K562 (cell line): ENCODE measurements at regions not wholly inside any gene's neighbourhood (a gene's known extent, or its start where the extent isn't known, plus 50 kb on each side); places are given as distances from the start of the nearest gene placed in this dataset.

Experiments used
- ATAC-seq: fragments of 200-7000 bp; cut with Tn5 transposase; 3 replicates; pipeline ENCODE4 v1.9.1; 2020; ENCODE audit warnings: moderate library complexity
- BruUV-seq: library from RNA; stranded (reverse); fragments of 400-500 nt; replicated peaks from 2 replicates; lab custom pipeline; 2021; lab: Mats Ljungman, UMichigan
- CTCF ChIA-PET: fragments of 300-600 bp; formaldehyde crosslinking; extraction: SDS; loops from one replicate; lab custom pipeline; 2021; ENCODE audit warnings: low intra/inter-chr PET ratio; lab: Yijun Ruan, JAX
- POLR2A ChIA-PET: fragments of 300-600, 350-650 bp; sonication (Branson Sonifier 250); formaldehyde crosslinking; extraction: SDS; loops from one replicate; lab custom pipeline; 2021; ENCODE audit warnings: antibody characterized with exemption, inconsistent platforms; lab: Yijun Ruan, JAX
- DNase-seq, 4 experiments: peaks; one replicate each; pipeline versions ENCODE4 v3.0.0 to v3.0.0-alpha.2; 2011 to 2018; ENCODE audit warnings: low spot score in 3 of 4, mixed read lengths in 3 of 4; ENCODE audit errors: extremely low read depth in 1 of 4
- FAIRE-seq: peaks from 2 replicates; lab custom pipeline; 2011; peaks lifted over from hg19 to GRCh38; lab: Jason Lieb, UNC
- H2AFZ ChIP-seq: 2 replicates; pipeline ENCODE4 v1.6.0; 2011; ENCODE audit warnings: low read depth, low read length, control low read depth, inconsistent platforms
- H3K27ac ChIP-seq: fragments of 200-600 bp; 3 replicates; pipeline ENCODE4 v1.8.0; 2011; ENCODE audit warnings: low read depth, mild to moderate bottlenecking, control low read depth, inconsistent platforms, low read length, moderate library complexity, mixed read lengths; ENCODE audit errors: extremely low read depth
- H3K27me3 ChIP-seq, 2 experiments: fragments of 300-600 bp in 1 of 2; 2 replicates in 1 of 2; 3 replicates in 1 of 2; pipeline versions ENCODE4 v1.6.0 to v1.8.0; 2011; ENCODE audit warnings: inconsistent platforms in 2 of 2, low read length in 2 of 2, mild to moderate bottlenecking in 1 of 2, mixed read lengths in 1 of 2, moderate library complexity in 1 of 2; ENCODE audit not compliant: control insufficient read depth in 2 of 2, insufficient read depth in 2 of 2
- H3K36me3 ChIP-seq: fragments of 300-600 bp; 3 replicates; pipeline ENCODE4 v1.8.0; 2011; ENCODE audit warnings: mild to moderate bottlenecking, low read length, inconsistent platforms; ENCODE audit not compliant: control insufficient read depth, insufficient read depth
- H3K4me1 ChIP-seq, 2 experiments: fragments of 200-600 bp in 1 of 2; replicated peaks in 1 of 2; 2 replicates in 1 of 2; 3 replicates in 1 of 2; pipeline versions ENCODE4 v1.5.1 to v1.8.0; 2011; ENCODE audit warnings: inconsistent platforms in 2 of 2, low read length in 2 of 2, mild to moderate bottlenecking in 1 of 2, mixed read lengths in 1 of 2, moderate library complexity in 1 of 2; ENCODE audit not compliant: control insufficient read depth in 2 of 2, insufficient read depth in 2 of 2
- H3K4me2 ChIP-seq: 2 replicates; pipeline ENCODE4 v1.6.1; 2011; ENCODE audit warnings: low read length, control low read depth, inconsistent platforms, mixed read lengths; ENCODE audit not compliant: insufficient read depth
- H3K4me3 ChIP-seq: fragments of 200-600 bp; sonication (generic), shearing (Covaris generic); 2 replicates; pipeline ENCODE4 v1.5.1; 2016; ENCODE audit warnings: control low read depth, inconsistent platforms
- H3K79me2 ChIP-seq: fragments of 200-600 bp; 3 replicates; pipeline ENCODE4 v1.8.0; 2011; ENCODE audit warnings: low read length, inconsistent platforms; ENCODE audit not compliant: control insufficient read depth, insufficient read depth
- H3K9ac ChIP-seq, 2 experiments: 2 replicates each; pipeline versions ENCODE4 v1.6.0 to v1.6.1; 2011; ENCODE audit warnings: low read depth in 2 of 2, low read length in 2 of 2, control low read depth in 1 of 2, inconsistent platforms in 1 of 2, mild to moderate bottlenecking in 1 of 2, mixed read lengths in 1 of 2; ENCODE audit not compliant: insufficient read depth in 1 of 2
- H3K9me1 ChIP-seq: one replicate; pipeline ENCODE4 v1.6.0; 2011; ENCODE audit warnings: inconsistent platforms, mild to moderate bottlenecking, low read length, moderate library complexity; ENCODE audit not compliant: control insufficient read depth, insufficient read depth
- H3K9me3 ChIP-seq: replicated peaks from 2 replicates; pipeline ENCODE4 v1.5.1; 2011; ENCODE audit warnings: low read depth, low read length, inconsistent platforms; ENCODE audit not compliant: control insufficient read depth, insufficient read depth
- H4K20me1 ChIP-seq: replicated peaks from 2 replicates; pipeline ENCODE4 v1.6.1; 2011; ENCODE audit warnings: low read length, inconsistent platforms, mixed read lengths; ENCODE audit not compliant: control insufficient read depth, insufficient read depth
- CBX2 ChIP-seq: fragments of 200-600 bp; sonication (generic); IDR thresholded peaks from one replicate; pipeline ENCODE4 v1.6.1; 2012; ENCODE audit warnings: mild to moderate bottlenecking, low read length, inconsistent platforms; ENCODE audit not compliant: insufficient read depth, poor library complexity, severe bottlenecking
- CREM ChIP-seq: IDR thresholded peaks from 2 replicates; pipeline ENCODE4 v1.6.1; 2014; ENCODE audit warnings: antibody characterized with exemption, low read depth
- E2F3 ChIP-seq: fragments of 250-450 bp; sonication (Bioruptor Pico); IDR thresholded peaks from 2 replicates; pipeline ENCODE4 v1.4.0; 2020; ENCODE audit warnings: mild to moderate bottlenecking
- RBM39 ChIP-seq: fragments of 200-400 bp; formaldehyde crosslinking; optimal IDR thresholded peaks from 2 replicates; pipeline ENCODE3; 2018; ENCODE audit warnings: low read depth, low read length
- RCOR1 ChIP-seq, 2 experiments: IDR thresholded peaks; 2 replicates each; pipeline ENCODE4 v1.6.1; 2012; ENCODE audit warnings: low read depth in 2 of 2, low read length in 2 of 2, borderline replicate concordance in 1 of 2, improper control_type of control experiment in 1 of 2
- TRIM24 ChIP-seq, 2 experiments: fragments of 450-650 bp; IDR thresholded peaks; 2 replicates each; pipeline ENCODE4 v1.6.1; 2016
- WHSC1 ChIP-seq: IDR thresholded peaks from one replicate; pipeline ENCODE4 v1.6.1; 2012; ENCODE audit warnings: low read length, control low read depth, inconsistent platforms
- ZNF212 ChIP-seq: fragments of 450-650 bp; formaldehyde crosslinking; IDR thresholded peaks from 2 replicates; pipeline ENCODE4 v1.4.0; 2020; ENCODE audit warnings: mild to moderate bottlenecking
- WGBS: fragments of 100-300 bp; shearing (Covaris generic); methylation state at CpG from one replicate; pipeline ENCODE4 v1.1.6; 2016; ENCODE audit warnings: low coverage, mixed read lengths; ENCODE audit not compliant: insufficient coverage; ENCODE audit errors: missing lambda C conversion rate; 5-methylcytosine and 5-hydroxymethylcytosine counted together
- in situ Hi-C: fragments of 300-500 bp; cut with MboI; formaldehyde crosslinking; loops from 4 replicates; pipeline ENCODE4 v1.15.0; 2018; ENCODE audit warnings: inconsistent platforms, mixed read lengths
- intact Hi-C: fragments of 100-400 bp; cut with micrococcal nuclease; formaldehyde crosslinking; loops from 2 replicates; pipeline ENCODE4 v1.14.2; 2022
- TF ChIP-seq, protein P1 (sequence below): fragments of 250-450 bp; sonication (Bioruptor Pico); IDR thresholded peaks from 2 replicates; pipeline ENCODE4 v1.4.0; 2020; ENCODE audit warnings: mild to moderate bottlenecking, moderate library complexity

DNA sequence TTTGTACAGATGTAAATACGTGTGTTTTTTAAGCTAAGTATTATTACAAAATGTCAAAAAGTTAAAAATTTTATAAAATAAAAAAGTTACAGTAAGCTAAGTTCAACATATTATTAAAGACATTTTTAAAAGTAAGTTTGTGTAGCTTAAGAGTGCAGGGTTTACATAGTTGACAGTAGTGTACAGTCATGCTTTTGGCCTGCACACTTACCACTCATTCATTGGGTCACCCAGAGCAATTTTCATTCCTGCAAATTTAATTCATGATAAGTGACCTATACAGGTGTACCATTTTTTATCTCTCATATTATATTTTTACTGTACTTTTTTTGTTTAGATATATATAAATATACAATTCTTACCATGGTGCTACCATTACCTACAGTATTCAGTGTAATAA lies 769.9 kb upstream of the SLITRK6 start:
- no peaks in the 10 kb centered on the region for H3K79me2 ChIP-seq
- TF ChIP-seq, protein P1, sequence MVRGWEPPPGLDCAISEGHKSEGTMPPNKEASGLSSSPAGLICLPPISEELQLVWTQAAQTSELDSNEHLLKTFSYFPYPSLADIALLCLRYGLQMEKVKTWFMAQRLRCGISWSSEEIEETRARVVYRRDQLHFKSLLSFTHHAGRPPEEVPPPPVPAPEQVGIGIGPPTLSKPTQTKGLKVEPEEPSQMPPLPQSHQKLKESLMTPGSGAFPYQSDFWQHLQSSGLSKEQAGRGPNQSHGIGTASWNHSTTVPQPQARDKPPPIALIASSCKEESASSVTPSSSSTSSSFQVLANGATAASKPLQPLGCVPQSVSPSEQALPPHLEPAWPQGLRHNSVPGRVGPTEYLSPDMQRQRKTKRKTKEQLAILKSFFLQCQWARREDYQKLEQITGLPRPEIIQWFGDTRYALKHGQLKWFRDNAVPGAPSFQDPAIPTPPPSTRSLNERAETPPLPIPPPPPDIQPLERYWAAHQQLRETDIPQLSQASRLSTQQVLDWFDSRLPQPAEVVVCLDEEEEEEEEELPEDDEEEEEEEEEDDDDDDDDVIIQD (CRISPR knock-in tag) = no peak
- TF ChIP-seq CBX2 = no peak
- TF ChIP-seq CREM = no peak
- no peak for TF ChIP-seq E2F3 (CRISPR knock-in tag)
- no peak for TF ChIP-seq TRIM24 (IDR thresholded peaks at IDR 0.05)
- intact Hi-C loops = no loop called here
- no peaks in the 10 kb centered on the region for H3K36me3 ChIP-seq
- BruUV-seq = no TSS peak
- no peak overlapping the region for H3K27ac ChIP-seq
- ATAC-seq (no peak), FAIRE-seq (no peak), DNase-seq (no peak)
- H2AFZ ChIP-seq = no peak overlapping the region
- no peaks in the 10 kb centered on the region for H3K9me1 ChIP-seq
- no peaks in the 10 kb centered on the region for H3K4me1 ChIP-seq
- WGBS = 0% methylated on average over 1 of the region's 1 CpG
- H4K20me1 ChIP-seq = no peaks in the 10 kb centered on the region
- POLR2A ChIA-PET = no interaction called here
- H3K9me3 ChIP-seq = no peaks in the 10 kb centered on the region
- no peak overlapping the region for H3K4me2 ChIP-seq
- in situ Hi-C loops = no loop called here
- H3K4me3 ChIP-seq = no peak overlapping the region
- CTCF ChIA-PET = no interaction called here
- H3K27me3 ChIP-seq = no peaks in the 10 kb centered on the region
- H3K9ac ChIP-seq = no peak overlapping the region

- H3K79me2 ChIP-seq = no peaks in the 10 kb centered on the region
- H3K4me1 ChIP-seq = no peaks in the 10 kb centered on the region
- no peaks in the 10 kb centered on the region for H4K20me1 ChIP-seq
- ChIA-PET POLR2A (no interaction called here), CTCF (no interaction called here)
- BruUV-seq = no TSS peak
- H3K9me3 ChIP-seq = no peaks in the 10 kb centered on the region
- H3K27ac ChIP-seq = no peak overlapping the region
- no peak overlapping the region for H3K9ac ChIP-seq
- no peak overlapping the region for H3K4me3 ChIP-seq
- ATAC-seq (no peak), FAIRE-seq (no peak), DNase-seq (no peak)
- H2AFZ ChIP-seq = no peak overlapping the region
- no peaks in the 10 kb centered on the region for H3K9me1 ChIP-seq
- in situ Hi-C loops = no loop called here
- TF ChIP-seq ZNF212 (CRISPR knock-in tag) = no peak
- TF ChIP-seq RCOR1 (IDR thresholded peaks at IDR 0.05; ENCODE audit: borderline replicate concordance in 1 of 2, low read depth in 2 of 2, low read length in 2 of 2) = no peak
- no peak for TF ChIP-seq WHSC1
- no peak for TF ChIP-seq RBM39
- intact Hi-C loops = no loop called here
- no peaks in the 10 kb centered on the region for H3K36me3 ChIP-seq
- H3K4me2 ChIP-seq = no peak overlapping the region
- no peaks in the 10 kb centered on the region for H3K27me3 ChIP-seq
Measured at GRCh38 chr13:86569974-86570373, 770.8 kb upstream of the SLITRK6 start.
